B cell (primary cell): ENCODE measurements at regions not wholly inside any gene's neighbourhood (a gene's known extent, or its start where the extent isn't known, plus 50 kb on each side); places are given as distances from the start of the nearest gene placed in this dataset.
"Not testable (repeated sequence)": the region's sequence is repeated elsewhere in the genome, so short reads cannot be mapped to it uniquely, and the experiment has no call there.

Experiments
- ATAC-seq: fragments of 200-7000 bp; cut with Tn5 transposase; one replicate; pipeline ENCODE4 v1.10.0; 2021; ENCODE audit warnings: low read depth, mild to moderate bottlenecking, moderate number of reproducible peaks, moderate library complexity
- CTCF ChIA-PET: fragments of 350-600 bp; sonication (Branson Sonifier 250); formaldehyde crosslinking; loops from one replicate; lab custom pipeline; 2021; ENCODE audit warnings: antibody characterized with exemption, inconsistent platforms; lab: Charles Lee
- POLR2A ChIA-PET: fragments of 350-600 bp; sonication (Branson Sonifier 250); formaldehyde crosslinking; loops from one replicate; lab custom pipeline; 2021; ENCODE audit warnings: antibody characterized with exemption; lab: Charles Lee
- DNase-seq: peaks from one replicate; pipeline ENCODE4 v3.0.0; 2013
- H2AFZ ChIP-seq: 2 replicates; pipeline ENCODE4 v1.6.1; 2012; ENCODE audit warnings: mild to moderate bottlenecking, low read depth, low read length; ENCODE audit not compliant: insufficient read depth, poor library complexity, severe bottlenecking
- H3K27ac ChIP-seq, 2 donors: 1 replicate in 1 of 2; 2 replicates in 1 of 2; pipeline ENCODE4 v1.5.1; 2012 to 2013; ENCODE audit warnings: low read length in 2 of 2, mild to moderate bottlenecking in 2 of 2, moderate library complexity in 1 of 2
- H3K27me3 ChIP-seq, 4 experiments: fragments of 200-600 bp in 1 of 4; sonication (generic) in 1 of 4; replicated peaks in 1 of 4; 1 replicate in 2 of 4; 2 replicates in 2 of 4; pipeline versions ENCODE4 v1.6.1 to v1.7.0; 2013 to 2016; ENCODE audit warnings: low read length in 3 of 4, mild to moderate bottlenecking in 2 of 4, mixed read lengths in 1 of 4, moderate library complexity in 1 of 4; ENCODE audit not compliant: insufficient read depth in 4 of 4, control insufficient read depth in 3 of 4; ENCODE audit errors: control extremely low read depth in 1 of 4
- H3K36me3 ChIP-seq, 2 experiments: replicated peaks in 1 of 2; 1 replicate in 1 of 2; 2 replicates in 1 of 2; pipeline versions ENCODE4 v1.6.1 to v1.7.1; 2013; ENCODE audit warnings: low read length in 1 of 2; ENCODE audit not compliant: insufficient read depth in 2 of 2, control insufficient read depth in 1 of 2; ENCODE audit errors: control extremely low read depth in 1 of 2, extremely low read depth in 1 of 2
- H3K4me1 ChIP-seq, 2 donors: fragments of 200-600 bp in 1 of 2; sonication (generic) in 1 of 2; 1 replicate in 1 of 2; 2 replicates in 1 of 2; pipeline versions ENCODE4 v1.5.1 to v1.6.1; 2013 to 2017; ENCODE audit warnings: low read length in 2 of 2; ENCODE audit not compliant: control insufficient read depth in 2 of 2, insufficient read depth in 2 of 2
- H3K4me2 ChIP-seq: replicated peaks from 2 replicates; pipeline ENCODE3; 2012; ENCODE audit warnings: mild to moderate bottlenecking, low read depth, low read length; ENCODE audit not compliant: poor library complexity, severe bottlenecking
- H3K4me3 ChIP-seq, 5 experiments: fragments of 200-600 bp in 1 of 5; sonication (generic) in 1 of 5; 1 replicate in 3 of 5; 2 replicates in 2 of 5; pipeline versions ENCODE4 v1.5.1 to v1.7.0; 2011 to 2016; ENCODE audit warnings: low read length in 4 of 5, mild to moderate bottlenecking in 4 of 5, low read depth in 2 of 5, control low read depth in 1 of 5, moderate library complexity in 1 of 5; ENCODE audit not compliant: insufficient read depth in 1 of 5; ENCODE audit errors: control extremely low read depth in 1 of 5, extremely low read depth in 1 of 5
- H3K79me2 ChIP-seq: fragments of 200-600 bp; sonication (generic); one replicate; pipeline ENCODE4 v1.6.0; 2016; ENCODE audit warnings: low read length; ENCODE audit not compliant: control insufficient read depth, insufficient read depth
- H3K9ac ChIP-seq: fragments of 200-600 bp; sonication (generic); 2 replicates; pipeline ENCODE4 v1.6.1; 2017; ENCODE audit warnings: mild to moderate bottlenecking, low read length, moderate library complexity
- H3K9me3 ChIP-seq, 3 donors: one replicate each; pipeline versions ENCODE4 v1.6.1 to v1.7.1; 2013; ENCODE audit warnings: low read length in 2 of 3; ENCODE audit not compliant: control insufficient read depth in 2 of 3, insufficient read depth in 1 of 3; ENCODE audit errors: control extremely low read depth in 1 of 3
- H4K20me1 ChIP-seq: 2 replicates; pipeline ENCODE4 v1.6.0; 2012; ENCODE audit warnings: mild to moderate bottlenecking, low read length; ENCODE audit not compliant: insufficient read depth, control insufficient read depth, poor library complexity, severe bottlenecking
- H3K27ac Mint-ChIP-seq: one replicate; pipeline ENCODE4 v1.8.0; 2021; ENCODE audit warnings: mixed read lengths
- H3K27me3 Mint-ChIP-seq: one replicate; pipeline ENCODE4 v1.8.0; 2021; ENCODE audit warnings: mixed read lengths
- H3K4me1 Mint-ChIP-seq: one replicate; pipeline ENCODE4 v1.8.0; 2021; ENCODE audit warnings: mixed read lengths
- H3K4me3 Mint-ChIP-seq: one replicate; pipeline ENCODE4 v1.8.0; 2021; ENCODE audit warnings: mixed read lengths
- H3K9me3 Mint-ChIP-seq: one replicate; pipeline ENCODE4 v1.8.0; 2022; ENCODE audit warnings: mixed read lengths; ENCODE audit not compliant: insufficient read depth
- CTCF ChIP-seq: fragments of 200-600 bp; IDR thresholded peaks from one replicate; pipeline ENCODE4 v1.8.0; 2022; ENCODE audit warnings: antibody characterized with exemption, mild to moderate bottlenecking
- EZH2 ChIP-seq: IDR thresholded peaks from 2 replicates; pipeline ENCODE4 v1.6.1; 2012; ENCODE audit warnings: borderline replicate concordance, low read depth, mild to moderate bottlenecking, moderate library complexity, low read length; ENCODE audit not compliant: insufficient read depth, poor library complexity, severe bottlenecking
- WGBS: methylation state at CpG from one replicate; pipeline ENCODE4 v1.1.5; 2013; ENCODE audit warnings: missing lambda C conversion rate; ENCODE audit not compliant: insufficient coverage; 5-methylcytosine and 5-hydroxymethylcytosine counted together
- intact Hi-C: fragments of 100-400 bp; cut with micrococcal nuclease; formaldehyde crosslinking; loops from one replicate; pipeline ENCODE4 v1.10.0; 2022

GRCh38 chr3:26281284-26281985 is 341.1 kb upstream of the LRRC3B start:
- intact Hi-C loops: no loop called here
- Histone ChIP-seq H2AFZ (no peak overlapping the region), H3K9me3 (peaks cover 0 to 17% (median 0%) of the 10 kb centered on the region in 3 donors), H4K20me1 (no peaks in the 10 kb centered on the region), H3K4me3 (no peak overlapping the region), H3K79me2 (no peaks in the 10 kb centered on the region), H3K27ac (no peak overlapping the region), H3K4me1 (no peaks in the 10 kb centered on the region), H3K36me3 (no peaks in the 10 kb centered on the region), H3K4me2 (no peak overlapping the region), H3K27me3 (no peaks in the 10 kb centered on the region), H3K9ac (no peak overlapping the region)
- ChIA-PET POLR2A (no interaction called here), CTCF (no interaction called here)
- ATAC-seq (no peak), DNase-seq (no peak)
- Mint-ChIP-seq H3K27me3 (no peaks in the 10 kb centered on the region), H3K9me3 (peaks cover 12% of the 10 kb centered on the region), H3K4me1 (no peaks in the 10 kb centered on the region), H3K4me3 (no peak overlapping the region), H3K27ac (no peak overlapping the region)
- TF ChIP-seq EZH2 (no peak), CTCF (no peak)
- WGBS: 70% methylated on average over 3 of the region's 3 CpGs

- H4K20me1 ChIP-seq, H3K27me3 ChIP-seq, intact Hi-C loops, H3K27ac Mint-ChIP-seq, H3K4me1 Mint-ChIP-seq, H3K27ac ChIP-seq, ATAC-seq, H2AFZ ChIP-seq, H3K27me3 Mint-ChIP-seq, H3K4me3 Mint-ChIP-seq, CTCF ChIA-PET, H3K4me2 ChIP-seq, DNase-seq, H3K79me2 ChIP-seq, H3K9ac ChIP-seq, POLR2A ChIA-PET, H3K4me3 ChIP-seq, H3K36me3 ChIP-seq, H3K4me1 ChIP-seq: not testable (repeated sequence)
- peaks cover 15% of the 10 kb centered on the region for H3K9me3 Mint-ChIP-seq
- WGBS: 95% methylated on average over 2 of the region's 4 CpGs
- peaks cover 0 to 15% (median 0%) of the 10 kb centered on the region in 3 donors for H3K9me3 ChIP-seq
Observed at GRCh38 chr3:26284503-26284902, 338.1 kb upstream of the LRRC3B start.
